Brain microvascular endothelial cell (primary cell): ENCODE measurements at regions not wholly inside any gene's neighbourhood (a gene's known extent, or its start where the extent isn't known, plus 50 kb on each side); places are given as distances from the start of the nearest gene placed in this dataset.

Experiments used
- DNase-seq: peaks from one replicate; pipeline ENCODE4 v3.0.0-alpha.2; 2020
- H3K27ac ChIP-seq: fragments of 250-450 bp; sonication (Bioruptor Pico); 2 replicates; pipeline ENCODE4 v1.5.1; 2020; ENCODE audit warnings: mild to moderate bottlenecking, moderate library complexity
- H3K27me3 ChIP-seq: fragments of 250-450 bp; sonication (Bioruptor Pico); replicated peaks from 2 replicates; pipeline ENCODE4 v1.5.1; 2020; ENCODE audit warnings: mild to moderate bottlenecking
- H3K36me3 ChIP-seq: fragments of 250-450 bp; sonication (Bioruptor Pico); replicated peaks from 2 replicates; pipeline ENCODE4 v1.5.1; 2020; ENCODE audit warnings: mild to moderate bottlenecking
- H3K4me3 ChIP-seq: 2 replicates; pipeline ENCODE4 v1.5.1; 2011; ENCODE audit warnings: low read depth, mild to moderate bottlenecking, control low read depth, low read length, moderate library complexity
- in situ Hi-C: cut with HindIII; loops from 2 replicates; pipeline ENCODE4 v1.10.0; 2017; ENCODE audit warnings: low sequenced_read_pairs, low pct_ligation_motif_present
- TF ChIP-seq, protein P1 (sequence below): IDR thresholded peaks from 2 replicates; pipeline ENCODE4 v1.5.1; 2011; ENCODE audit warnings: low read depth, mild to moderate bottlenecking, moderate library complexity, low read length, control low read depth, inconsistent platforms; ENCODE audit errors: missing control alignments

DNA sequence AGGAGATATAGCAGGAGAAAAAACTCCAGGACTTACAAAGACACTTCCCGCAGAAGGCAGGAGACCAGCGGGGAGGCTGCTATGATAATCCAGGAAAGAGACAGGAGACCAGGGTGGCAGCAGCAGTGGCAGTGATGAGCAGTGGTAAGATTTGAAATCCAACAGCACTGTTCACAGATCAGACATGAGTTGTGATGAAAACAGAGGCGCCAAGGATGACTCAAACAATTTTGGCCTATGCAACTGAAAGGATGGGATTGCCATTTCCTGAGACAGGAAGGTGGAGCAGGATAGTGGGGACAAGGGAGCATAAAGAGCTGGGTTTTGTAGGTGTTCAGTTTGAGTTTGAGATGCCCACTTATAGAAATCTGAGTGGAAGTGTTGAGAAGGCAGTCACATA is 108.6 kb upstream of the DYRK2 start:
- DNase-seq, result no peak
- TF ChIP-seq, protein P1, sequence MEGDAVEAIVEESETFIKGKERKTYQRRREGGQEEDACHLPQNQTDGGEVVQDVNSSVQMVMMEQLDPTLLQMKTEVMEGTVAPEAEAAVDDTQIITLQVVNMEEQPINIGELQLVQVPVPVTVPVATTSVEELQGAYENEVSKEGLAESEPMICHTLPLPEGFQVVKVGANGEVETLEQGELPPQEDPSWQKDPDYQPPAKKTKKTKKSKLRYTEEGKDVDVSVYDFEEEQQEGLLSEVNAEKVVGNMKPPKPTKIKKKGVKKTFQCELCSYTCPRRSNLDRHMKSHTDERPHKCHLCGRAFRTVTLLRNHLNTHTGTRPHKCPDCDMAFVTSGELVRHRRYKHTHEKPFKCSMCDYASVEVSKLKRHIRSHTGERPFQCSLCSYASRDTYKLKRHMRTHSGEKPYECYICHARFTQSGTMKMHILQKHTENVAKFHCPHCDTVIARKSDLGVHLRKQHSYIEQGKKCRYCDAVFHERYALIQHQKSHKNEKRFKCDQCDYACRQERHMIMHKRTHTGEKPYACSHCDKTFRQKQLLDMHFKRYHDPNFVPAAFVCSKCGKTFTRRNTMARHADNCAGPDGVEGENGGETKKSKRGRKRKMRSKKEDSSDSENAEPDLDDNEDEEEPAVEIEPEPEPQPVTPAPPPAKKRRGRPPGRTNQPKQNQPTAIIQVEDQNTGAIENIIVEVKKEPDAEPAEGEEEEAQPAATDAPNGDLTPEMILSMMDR, result no peak
- in situ Hi-C loops, result no loop called here
- Histone ChIP-seq H3K36me3 (no peaks in the 10 kb centered on the region), H3K4me3 (no peak overlapping the region), H3K27me3 (no peaks in the 10 kb centered on the region), H3K27ac (no peak overlapping the region)

DNA sequence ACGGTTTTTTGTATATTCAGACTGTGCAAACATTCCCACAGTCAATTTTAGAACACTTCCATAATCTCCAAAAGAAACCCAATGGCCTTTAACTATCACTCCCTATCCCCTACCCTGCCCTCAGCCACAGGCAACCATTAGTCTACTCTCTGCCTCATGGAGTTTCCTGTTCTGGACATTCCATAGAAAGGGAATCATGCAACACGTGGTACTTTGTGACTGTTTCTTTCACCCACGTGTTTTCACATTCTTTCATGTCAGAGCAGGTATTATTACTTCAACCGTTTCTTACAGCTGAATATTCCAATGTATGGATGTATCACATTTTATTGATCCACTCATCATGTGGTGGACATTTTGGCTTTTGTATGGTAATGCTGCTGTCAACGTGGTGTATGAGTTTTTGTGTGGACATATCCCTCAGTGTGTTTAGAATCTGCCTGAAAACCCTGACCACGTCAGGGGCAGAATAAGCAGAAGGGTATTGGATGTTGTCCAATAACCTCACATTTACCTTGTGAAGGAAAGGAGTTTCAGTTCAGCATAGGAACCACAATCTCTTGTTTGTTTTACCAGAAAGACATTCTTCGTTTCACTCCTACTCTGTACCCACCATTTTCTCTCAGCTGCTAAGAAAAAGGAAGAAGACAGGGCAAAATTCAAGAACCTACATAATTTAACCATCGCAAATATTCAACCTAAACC is 107.5 kb upstream of the DYRK2 start:
- H3K27me3 ChIP-seq, result no peaks in the 10 kb centered on the region
- no peaks in the 10 kb centered on the region for H3K36me3 ChIP-seq
- in situ Hi-C loops, result no loop called here
- H3K27ac ChIP-seq, result no peak overlapping the region
- TF ChIP-seq, protein P1, result no peak
- no peak overlapping the region for H3K4me3 ChIP-seq
- DNase-seq, result no peak

DNA sequence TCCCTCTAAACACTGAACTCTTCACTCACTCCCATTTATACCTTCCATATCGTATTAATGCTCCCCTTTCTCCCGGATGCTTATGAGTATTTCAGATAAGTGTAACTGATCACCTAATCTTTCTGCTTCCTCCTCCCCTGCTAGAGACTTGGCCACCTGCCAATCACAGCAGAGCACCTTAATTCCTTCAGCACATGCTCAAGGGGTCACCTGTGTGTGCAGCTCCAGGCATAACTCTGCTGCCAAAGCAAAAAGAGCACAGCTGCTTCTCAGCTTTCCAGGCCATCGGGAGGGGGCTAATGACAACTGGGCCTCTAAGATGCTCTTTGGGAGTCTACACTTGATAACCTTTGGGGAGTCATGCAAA is 106.9 kb upstream of the DYRK2 start:
- no peak for DNase-seq
- Histone ChIP-seq H3K27me3 (no peaks in the 10 kb centered on the region), H3K4me3 (no peak overlapping the region), H3K36me3 (no peaks in the 10 kb centered on the region), H3K27ac (no peak overlapping the region)
- TF ChIP-seq, protein P1, result no peak
- in situ Hi-C loops, result no loop called here

DNA sequence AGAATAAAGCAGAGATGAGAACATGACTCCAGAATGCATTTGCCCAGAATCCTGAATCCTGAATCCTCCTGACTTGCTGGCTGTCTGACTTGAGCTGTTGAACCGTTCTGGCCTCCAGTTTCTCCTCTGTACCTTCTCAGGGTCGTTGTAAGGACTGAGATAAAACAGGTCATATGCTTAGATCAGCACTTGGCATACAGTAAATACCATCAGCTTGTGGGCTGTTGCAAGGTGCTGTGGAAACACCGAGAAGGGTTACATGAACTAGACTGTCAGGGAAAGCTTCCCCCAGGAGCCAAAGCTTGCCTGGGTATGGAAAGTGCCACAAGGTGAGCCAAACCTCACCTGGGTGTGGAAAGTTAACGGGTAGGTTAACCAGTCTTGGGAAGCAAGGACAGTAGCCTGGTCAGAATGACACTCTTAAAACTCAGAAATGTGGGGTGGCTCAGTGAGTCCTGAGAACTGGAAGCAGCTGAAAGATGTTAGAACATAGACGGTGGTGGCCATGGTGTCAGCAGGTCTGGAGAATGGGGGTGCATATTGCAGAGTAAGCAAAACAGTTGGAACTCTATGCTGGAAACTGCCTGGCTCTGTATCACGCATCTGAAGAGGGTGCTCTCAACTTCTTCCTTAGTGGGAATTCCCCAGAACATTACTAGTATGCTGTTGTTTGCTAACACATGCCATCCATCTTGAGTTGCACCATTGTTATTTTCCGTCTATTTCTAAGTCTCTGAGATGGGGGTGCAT is 105.3 kb upstream of the DYRK2 start:
- H3K36me3 ChIP-seq, result no peaks in the 10 kb centered on the region
- no peaks in the 10 kb centered on the region for H3K27me3 ChIP-seq
- no peak overlapping the region for H3K4me3 ChIP-seq
- in situ Hi-C loops, result no loop called here
- TF ChIP-seq, protein P1, result no peak
- no peak overlapping the region for H3K27ac ChIP-seq
- DNase-seq, result no peak

DNA sequence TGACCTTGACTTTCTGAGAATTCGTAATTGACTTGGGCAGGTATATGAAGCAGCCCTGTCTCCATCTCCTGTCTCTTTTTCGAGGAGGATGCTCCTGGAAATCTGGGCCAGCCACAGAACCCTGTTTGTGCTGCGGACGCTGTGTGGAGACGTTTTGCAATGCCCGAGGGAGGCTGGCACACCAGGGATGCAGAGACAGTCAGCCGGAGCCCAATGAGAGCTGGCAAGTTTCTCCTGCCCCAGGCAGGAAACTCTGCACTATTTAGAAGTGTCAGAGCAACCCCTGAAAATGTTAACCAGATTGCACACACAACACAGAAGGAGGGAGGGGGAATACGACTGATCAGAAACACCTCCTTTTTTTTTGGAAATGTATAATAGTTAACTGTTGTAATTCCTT is 103.2 kb upstream of the DYRK2 start:
- no peak overlapping the region for H3K27ac ChIP-seq
- no peak overlapping the region for H3K4me3 ChIP-seq
- TF ChIP-seq, protein P1, result no peak
- DNase-seq, result no peak
- in situ Hi-C loops, result no loop called here
- H3K36me3 ChIP-seq, result no peaks in the 10 kb centered on the region
- no peaks in the 10 kb centered on the region for H3K27me3 ChIP-seq
